NCI-H345 treated with DMSO at 0.1 percent for 48 hours (cell line): ENCODE measurements at regions not wholly inside any gene's neighbourhood (a gene's known extent, or its start where the extent isn't known, plus 50 kb on each side); places are given as distances from the start of the nearest gene placed in this dataset.
"Not testable (repeated sequence)": the region's sequence is repeated elsewhere in the genome, so short reads cannot be mapped to it uniquely, and the experiment has no call there.

Source experiments
- DNase-seq: peaks from one replicate; lab custom pipeline; 2025; ENCODE audit not compliant: unreplicated experiment; lab: John Stamatoyannopoulos, UW

DNA sequence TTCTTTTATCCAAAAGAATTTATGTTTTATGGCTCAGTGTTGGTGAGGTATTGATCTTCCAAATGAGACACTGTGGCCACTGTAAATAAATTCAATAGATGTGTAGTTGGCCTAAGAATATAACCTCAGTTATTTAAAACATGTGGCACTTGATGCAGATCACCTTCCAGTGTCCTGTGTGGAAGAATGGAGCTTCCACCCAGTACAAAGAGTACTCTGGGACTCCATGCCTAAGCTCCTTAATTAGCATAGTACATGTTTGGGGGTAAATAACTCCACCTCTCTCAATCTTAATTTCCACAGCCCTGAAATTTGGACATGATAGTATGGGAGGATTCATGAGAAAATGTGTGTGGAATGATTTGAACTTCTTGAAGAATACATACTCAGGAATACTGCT lies 105.7 kb downstream of the SPDYE17 start:
- DNase-seq = not testable (repeated sequence)

DNA sequence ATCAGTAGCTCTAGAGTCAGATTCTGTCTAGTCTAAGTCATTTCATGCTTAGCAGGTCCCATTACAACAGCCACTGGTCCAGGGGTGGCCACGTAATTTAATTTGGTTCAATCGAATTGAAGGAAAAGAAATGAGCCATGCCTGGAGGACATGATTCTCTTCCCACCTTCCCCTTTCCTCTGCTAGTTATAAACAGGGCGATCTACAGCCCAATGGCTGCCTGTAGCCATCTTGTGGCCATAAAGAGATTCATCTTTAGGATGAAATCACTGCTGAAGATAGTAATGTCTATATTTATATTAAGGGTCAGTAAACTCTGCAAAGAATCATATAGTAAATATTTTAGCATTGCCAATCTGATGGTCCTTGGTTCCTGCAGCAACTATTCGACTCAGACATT lies 107.4 kb downstream of the SPDYE17 start:
- DNase-seq = not testable (repeated sequence)

DNA sequence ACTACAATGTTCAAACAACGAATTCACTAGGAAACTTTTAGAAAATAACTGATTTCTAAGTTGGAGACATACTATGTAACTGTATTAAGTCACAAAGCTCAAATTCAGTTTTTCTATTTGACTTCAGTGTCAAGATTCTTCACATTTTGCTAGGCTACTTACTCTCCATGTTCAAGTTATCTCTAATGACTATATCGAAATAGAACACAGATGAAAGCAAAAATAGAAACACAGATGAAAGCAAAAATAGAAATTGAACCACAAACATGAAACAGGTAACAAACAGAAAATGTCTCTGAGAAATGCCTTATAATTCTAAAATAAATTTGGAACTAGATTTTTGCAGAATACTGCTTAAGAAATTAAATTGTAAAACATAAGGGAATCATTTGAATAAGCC lies 113.5 kb downstream of the SPDYE17 start:
- not testable (repeated sequence) for DNase-seq

DNA sequence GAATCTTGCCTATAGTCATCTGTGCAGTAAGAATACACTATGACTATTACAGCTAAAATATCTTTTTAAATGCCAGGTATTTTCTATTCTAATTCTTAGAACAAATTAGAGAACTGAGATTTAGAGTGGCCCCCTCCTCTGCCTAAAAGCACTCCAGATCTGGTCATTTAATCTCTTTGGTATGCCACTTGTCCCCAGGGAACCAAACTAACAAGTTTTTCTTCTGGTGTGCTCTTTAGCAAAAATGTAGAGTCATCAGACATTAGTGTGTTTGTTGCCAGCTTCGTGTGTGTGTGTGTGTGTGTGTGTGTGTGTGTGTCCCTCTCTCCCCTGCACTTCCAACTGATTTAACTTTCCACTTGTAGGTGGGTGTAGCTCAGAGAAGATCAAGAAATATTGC lies 117.8 kb downstream of the SPDYE17 start:
- not testable (repeated sequence) for DNase-seq

DNA sequence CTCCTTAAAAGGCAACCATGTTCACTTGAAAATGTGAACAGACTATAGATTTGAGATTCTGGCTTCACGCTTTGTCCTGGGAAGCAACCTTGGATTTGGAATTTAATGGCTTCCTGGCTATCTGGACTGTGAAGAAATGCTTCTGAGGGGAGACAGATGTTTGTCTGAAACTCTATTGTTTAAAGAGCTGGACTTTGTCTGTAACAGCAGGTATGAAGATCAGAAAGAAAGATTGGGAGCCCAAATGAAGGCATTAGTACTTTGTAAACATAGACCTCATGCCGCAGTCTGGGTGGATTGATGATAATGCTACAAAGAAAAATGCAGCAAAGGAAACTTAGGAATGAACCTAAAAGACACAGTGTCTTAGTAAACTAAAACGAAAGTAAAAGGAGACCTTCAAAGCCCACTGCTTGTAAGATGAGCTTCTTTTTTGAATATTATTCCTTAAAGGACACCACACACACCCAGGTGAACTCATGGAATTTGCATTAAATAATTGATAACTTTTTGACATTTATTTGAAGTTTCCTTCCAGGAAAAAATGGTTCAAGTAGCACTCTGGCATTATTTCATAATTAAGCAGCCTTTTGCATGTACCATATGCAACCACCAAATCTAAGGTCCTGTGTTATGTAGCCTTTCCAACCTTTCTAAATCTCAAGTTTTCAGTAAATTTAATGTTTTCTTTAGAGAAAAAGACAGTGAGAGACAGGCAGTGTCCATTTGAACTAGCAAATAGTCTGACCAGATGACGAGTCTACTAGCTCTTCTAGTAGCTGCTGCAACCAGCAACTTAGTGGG lies 119.9 kb downstream of the SPDYE17 start:
- not testable (repeated sequence) for DNase-seq

DNA sequence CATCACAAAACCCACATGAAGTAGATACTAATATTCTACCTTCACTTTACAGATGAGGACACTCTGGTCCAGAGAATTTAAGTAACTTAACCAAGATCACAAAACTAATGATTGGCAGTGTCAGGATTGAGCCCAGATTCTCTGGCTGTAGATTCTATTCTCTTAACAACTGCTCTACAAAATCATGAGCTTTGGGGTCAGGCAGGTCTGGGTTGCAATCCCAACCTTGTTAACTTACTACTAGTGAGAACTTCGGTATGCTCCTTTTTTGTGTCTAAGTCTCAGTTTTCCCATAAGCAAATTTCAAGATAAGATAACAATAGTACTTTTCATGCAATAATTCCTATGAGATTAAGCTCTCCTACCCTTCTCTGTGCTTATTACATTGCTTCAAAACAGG lies 127.5 kb downstream of the SPDYE17 start:
- DNase-seq = not testable (repeated sequence)

DNA sequence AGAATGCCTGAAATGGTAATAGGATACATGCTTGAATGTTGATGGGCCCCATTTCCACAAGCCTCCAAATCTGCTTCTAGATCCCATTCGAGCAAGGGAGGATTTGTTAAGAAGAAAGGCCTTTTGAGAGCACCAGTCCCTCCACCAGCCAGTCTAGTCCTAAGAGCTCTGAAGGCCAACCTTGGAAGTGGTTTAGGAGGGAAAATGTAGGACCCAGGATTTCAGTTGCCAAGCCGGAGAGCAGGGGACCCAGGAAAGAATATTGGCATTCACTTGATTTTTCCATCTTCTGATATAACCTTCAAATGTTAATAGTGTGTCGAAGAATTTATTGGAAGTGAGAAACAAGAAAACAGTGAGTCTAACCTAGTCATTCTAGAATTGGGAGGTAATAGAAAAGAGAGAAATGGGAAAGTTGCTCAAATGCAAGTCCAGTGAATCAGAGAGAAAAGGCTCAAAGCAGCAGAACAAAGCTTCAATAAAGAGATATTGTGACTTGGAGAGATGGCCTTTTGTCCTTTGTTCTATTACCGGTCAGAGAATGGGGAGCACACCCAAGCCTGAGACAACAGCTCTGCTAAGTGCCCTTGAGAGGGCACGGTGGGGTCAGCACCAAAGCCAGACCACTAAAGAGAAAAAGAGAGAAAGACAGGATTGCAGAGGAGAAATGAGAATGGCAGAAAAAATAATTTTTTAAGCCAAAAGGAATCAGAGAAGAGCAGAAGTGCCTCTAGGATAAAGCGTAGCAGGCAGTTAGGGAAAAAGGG lies 130.0 kb downstream of the SPDYE17 start:
- not testable (repeated sequence) for DNase-seq

DNA sequence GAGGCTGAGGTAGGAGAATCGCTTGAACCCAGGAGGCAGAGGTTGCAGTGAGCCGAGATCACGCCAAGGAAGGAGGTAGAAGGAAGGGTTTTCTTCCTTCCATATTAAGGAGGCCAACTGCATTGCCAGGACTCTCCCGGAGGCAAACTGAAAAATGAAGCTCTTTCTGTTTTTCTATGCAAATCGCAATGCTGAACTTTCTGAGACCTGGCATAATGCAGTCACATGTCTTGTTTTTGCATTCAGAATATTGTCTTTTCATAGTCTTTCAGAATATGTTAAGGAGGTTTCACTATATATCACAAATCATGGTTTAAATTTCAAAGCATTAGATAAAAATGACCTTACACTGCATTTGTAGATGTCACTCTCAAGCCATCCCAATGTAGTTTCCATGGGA lies 133.4 kb downstream of the SPDYE17 start:
- not testable (repeated sequence) for DNase-seq

DNA sequence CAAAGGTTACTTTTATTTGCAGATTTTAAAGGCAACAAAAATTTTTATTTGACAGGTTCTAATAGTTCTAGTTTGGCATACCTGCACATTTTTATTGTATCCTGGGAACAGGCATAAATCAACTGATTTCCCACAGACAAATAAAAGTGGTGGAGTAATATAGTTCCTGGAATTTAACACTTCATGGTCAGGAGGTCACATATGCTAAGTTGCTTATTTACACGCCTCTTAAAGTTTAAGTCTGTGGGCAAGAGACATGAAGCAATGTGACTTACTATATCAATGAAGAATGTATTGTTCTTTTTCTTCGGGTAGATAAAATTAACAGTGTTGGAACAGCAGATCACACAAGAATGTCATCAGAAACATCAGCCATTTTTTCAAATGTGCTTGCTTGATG lies 135.2 kb downstream of the SPDYE17 start:
- DNase-seq = not testable (repeated sequence)

DNA sequence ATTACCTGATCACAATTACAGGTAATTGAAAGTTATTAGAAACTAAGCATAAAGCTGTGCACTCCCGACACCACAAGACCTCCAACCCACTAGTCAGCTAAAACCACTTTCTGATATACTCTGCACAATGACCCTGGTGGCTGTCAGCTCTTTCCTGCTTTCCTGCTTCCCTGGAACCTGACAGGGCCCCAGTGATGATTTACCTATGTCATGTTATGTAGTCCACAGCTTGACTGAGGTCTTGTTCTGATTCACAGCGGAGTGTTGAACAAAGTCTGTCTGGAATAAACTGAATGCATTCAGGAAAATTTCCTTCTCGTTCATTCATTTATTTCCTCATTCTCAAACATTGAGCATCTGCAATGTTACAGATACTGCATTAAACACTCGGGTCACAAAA lies 136.5 kb downstream of the SPDYE17 start:
- not testable (repeated sequence) for DNase-seq

DNA sequence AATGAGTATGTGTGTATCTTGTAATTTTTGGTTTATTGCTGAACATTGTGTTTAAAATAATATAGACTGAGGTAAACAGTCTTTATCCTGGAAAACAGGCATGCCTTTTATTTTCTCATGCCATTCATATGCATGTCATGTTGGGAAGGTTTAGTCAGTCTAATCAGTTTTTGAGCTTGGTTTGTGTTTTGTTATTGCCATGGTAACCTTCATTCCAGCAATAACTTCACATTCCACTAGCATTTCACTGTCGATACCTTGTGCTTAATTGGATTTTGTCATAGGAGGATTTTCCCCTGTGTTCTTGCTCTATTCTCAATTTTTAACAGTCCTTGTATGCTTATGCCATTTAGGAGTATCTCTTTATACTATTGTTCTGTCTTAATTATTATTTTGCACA lies 140.4 kb downstream of the SPDYE17 start:
- not testable (repeated sequence) for DNase-seq

DNA sequence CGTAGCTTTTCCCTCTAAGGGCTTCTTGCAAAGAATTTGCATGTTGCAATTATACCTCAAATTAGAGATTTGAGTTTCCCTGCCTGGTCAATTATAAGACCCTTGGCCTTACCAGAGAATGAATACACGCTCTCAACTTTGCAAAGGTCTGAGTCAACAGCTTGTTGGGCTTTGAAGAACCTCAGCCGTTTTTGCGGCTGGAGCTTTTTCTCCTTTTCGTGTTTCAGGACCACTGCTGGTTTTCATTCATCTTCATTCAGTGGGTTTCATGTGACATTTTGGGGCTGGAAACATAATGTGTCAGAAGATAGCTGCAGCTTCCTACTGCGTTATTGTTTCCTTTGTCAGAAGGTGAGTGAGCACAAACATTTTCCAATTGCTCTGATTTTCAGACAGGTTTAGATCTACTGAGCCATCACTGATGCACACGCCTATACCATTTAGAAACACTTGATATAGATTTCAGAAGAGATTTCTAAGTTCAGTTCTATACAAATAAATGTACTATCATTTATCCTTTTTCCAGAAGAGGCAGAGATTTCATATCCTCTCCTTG lies 152.3 kb downstream of the SPDYE17 start:
- not testable (repeated sequence) for DNase-seq

DNA sequence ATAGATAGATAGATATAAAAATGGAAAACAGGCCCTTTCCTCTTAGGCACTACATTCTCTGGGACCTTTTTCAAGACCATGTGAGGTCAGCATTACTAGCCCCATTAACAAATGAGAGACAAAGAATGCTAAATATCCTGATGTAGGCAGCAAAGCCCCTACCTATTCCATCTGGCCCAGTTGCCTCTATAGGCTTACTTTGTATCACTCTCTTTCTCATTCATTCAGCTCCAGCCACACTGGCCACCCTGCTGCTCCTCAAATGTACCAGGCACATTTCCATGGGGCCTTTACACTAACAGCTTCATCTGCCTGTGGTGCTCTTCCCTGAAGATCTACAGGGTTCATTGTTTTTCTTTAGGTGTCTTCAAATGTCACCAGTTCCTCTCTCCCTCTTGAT lies 156.4 kb downstream of the SPDYE17 start:
- not testable (repeated sequence) for DNase-seq

DNA sequence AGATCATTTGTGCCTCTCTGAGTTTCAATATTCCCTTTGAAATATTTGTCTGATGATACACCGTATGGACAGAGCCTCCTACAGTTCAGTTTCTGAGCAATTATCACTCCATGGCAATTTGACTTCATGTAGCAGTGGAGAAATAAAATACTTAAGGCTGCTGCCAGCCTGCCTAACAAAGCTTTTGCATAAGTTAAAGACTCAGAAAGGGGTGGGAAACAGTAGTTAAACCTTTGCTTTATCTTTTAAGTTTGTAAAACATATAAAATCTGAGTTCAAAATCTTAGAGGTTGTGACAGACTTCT lies 161.7 kb downstream of the SPDYE17 start:
- not testable (repeated sequence) for DNase-seq

DNA sequence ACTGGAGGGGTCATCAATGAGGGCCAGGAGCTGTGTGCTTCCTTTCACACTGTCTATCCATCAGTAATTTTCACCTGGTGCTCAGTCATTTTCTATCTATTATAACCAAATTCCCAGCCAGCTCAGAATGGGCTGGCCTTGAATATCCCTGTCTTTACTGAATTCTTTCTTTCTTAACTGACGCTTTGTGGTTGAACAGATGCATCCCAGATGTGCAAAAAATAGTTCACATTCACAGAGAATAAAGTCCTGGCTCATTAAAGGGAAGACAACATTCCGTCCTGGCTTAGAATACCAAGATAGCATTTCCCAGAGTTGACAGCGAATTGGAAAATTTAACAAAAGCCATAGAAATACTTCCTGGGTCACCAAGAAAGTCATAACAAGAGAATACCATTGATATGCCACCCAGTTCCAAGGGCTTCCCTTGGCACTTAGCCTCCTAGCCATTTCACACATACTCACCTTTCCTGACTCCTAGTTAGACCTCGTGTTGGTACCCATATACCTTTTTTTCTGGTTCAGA lies 164.7 kb downstream of the SPDYE17 start:
- DNase-seq = not testable (repeated sequence)

DNA sequence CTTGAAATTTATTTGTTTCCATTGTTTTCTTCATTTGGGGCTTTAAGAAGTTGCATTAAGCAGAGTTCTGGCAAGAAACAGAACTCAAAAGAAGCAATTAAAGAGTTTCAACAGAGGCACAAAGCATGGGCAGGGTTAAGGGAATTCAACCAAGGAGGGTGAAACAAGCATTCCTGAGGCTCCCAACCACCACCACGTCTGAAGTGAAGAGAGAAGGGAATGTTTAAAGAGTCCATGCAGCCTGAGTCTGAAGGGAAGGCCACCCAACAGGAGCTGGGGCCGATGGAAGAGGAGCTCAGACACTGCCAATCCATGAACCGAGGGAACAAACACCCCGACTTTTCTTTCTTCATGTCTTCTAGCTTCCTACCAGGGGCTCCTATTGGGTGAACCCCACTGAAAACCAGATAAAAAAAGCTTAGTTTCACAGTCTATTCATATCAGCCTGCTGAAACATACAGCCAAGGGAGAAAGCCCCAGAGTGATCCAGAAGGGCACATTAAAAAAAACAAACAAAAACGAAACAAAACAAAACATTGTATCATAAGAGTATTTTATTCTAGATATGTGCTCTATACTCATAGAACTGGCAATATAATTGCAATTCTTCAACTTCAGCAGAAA lies 168.9 kb downstream of the SPDYE17 start:
- not testable (repeated sequence) for DNase-seq

DNA sequence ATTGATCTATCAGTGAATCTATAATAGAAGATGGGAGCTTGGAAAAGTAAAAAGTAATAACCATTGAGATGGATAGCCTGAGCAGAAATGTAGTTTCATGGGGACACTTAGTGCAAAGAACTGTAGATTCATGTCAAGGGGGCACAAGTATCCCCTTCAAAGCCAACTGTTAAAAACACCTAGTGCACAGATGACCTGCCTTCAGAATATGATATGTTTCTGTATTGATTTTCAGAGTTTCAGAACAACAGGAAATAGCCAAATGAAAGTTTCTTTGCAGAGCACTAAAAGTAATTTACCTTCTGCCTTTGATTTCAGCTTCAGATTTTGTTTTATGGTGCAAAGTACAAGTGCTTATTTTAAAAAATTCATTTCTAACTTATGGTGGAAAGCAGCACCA lies 169.9 kb downstream of the SPDYE17 start:
- DNase-seq = not testable (repeated sequence)

DNA sequence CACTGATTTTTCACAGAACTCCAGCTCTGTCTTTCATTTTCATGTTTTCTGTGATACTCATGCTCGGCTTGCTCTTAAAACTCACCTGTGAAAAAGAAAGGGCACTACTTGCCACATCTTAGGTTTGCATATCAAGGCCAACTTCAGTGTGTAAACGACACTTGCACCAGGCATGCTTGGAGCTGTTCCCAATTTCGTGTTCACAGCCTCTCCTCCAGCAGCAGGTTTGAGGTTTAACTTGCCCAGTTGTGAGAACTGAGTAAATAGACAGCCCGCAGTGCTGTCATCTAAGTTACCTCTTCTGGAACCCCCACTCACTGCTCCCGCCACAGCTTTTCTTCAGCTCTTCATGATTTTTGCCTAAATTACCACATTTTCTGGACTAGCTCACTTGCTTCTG lies 172.2 kb downstream of the SPDYE17 start:
- DNase-seq = not testable (repeated sequence)

DNA sequence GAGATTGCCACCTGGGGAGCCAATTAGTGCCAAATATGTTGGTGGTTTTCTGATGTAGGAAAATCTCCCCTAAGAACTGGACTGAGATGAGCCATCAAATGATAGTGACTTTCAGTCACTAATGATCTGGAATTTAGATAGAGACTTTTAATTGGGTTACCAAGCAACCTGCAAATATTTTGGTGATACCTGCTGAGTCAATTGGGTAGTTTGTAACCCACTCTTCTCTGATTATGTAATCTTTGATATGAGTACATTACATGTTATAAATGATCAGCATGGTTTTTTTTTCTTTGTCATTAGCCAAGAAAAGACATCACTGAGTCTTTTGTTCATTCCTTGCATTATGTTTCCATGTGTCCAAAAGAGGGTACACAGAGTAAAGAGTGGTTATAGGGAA lies 177.5 kb downstream of the SPDYE17 start:
- DNase-seq = not testable (repeated sequence)

DNA sequence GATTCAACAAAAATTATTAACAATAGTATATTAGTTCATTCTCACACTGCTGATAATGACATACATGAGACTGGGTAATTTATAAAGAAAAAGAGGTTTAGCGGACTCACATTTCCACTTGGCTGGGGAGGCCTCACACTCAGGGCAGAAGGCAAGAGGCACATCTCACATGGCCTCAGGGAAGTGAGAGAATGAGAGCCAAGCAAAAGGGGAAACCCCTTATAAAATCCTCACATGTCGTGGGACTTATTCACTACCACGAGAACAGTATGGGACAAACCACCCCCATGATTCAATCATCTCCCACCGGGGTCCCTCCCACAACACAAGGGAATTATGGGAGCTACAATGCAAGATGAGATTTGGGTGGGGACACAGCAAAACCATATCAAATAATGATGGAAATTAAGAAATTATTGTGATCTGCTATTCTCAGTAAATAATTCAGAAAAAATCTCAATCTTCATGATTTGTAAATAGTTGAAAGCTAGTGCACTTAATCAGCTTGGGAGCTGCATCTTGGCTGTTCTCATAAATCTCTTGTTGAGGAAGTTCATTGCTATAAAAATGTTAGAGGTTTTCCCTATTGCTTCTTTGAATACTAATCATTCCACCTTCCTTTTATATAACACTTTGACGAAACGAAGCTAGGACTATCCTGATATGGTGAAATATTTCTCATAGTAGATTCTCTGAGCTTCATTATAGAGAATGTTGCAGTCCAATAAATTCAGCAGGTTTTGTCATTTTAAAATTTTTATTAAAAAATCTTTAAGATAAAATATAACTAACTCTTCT lies 179.2 kb downstream of the SPDYE17 start:
- DNase-seq = not testable (repeated sequence)
